Fibroblast of lung (primary cell): ENCODE measurements at regions not wholly inside any gene's neighbourhood (a gene's known extent, or its start where the extent isn't known, plus 50 kb on each side); places are given as distances from the start of the nearest gene placed in this dataset.
A peak's percentile ranks its signal among the peaks of the same experiment; 100 is the strongest.

Experiments used
- DNase-seq, 2 donors: peaks; one replicate each; pipeline versions ENCODE4 v3.0.0 to v3.0.0-alpha.2; 2010; ENCODE audit warnings: low read depth in 2 of 2
- H2AFZ ChIP-seq: 2 replicates; pipeline ENCODE4 v1.5.1; 2012; ENCODE audit warnings: low read length, control low read depth, inconsistent platforms
- H3K27ac ChIP-seq: 2 replicates; pipeline ENCODE4 v1.5.1; 2011; ENCODE audit warnings: low read length, control low read depth; ENCODE audit not compliant: insufficient read depth
- H3K27me3 ChIP-seq: 2 replicates; pipeline ENCODE4 v1.5.1; 2011; ENCODE audit warnings: mild to moderate bottlenecking, low read length; ENCODE audit not compliant: control insufficient read depth, insufficient read depth
- H3K36me3 ChIP-seq: 2 replicates; pipeline ENCODE4 v1.5.1; 2011; ENCODE audit warnings: low read length; ENCODE audit not compliant: control insufficient read depth, insufficient read depth
- H3K4me1 ChIP-seq: 2 replicates; pipeline ENCODE4 v1.5.1; 2011; ENCODE audit warnings: low read length; ENCODE audit not compliant: control insufficient read depth, insufficient read depth; ENCODE audit errors: extremely low read depth
- H3K4me2 ChIP-seq: 2 replicates; pipeline ENCODE4 v1.5.1; 2011; ENCODE audit warnings: low read length, control low read depth; ENCODE audit not compliant: insufficient read depth; ENCODE audit errors: extremely low read depth
- H3K4me3 ChIP-seq, 4 experiments: fragments of 200-600 bp in 1 of 4; sonication (generic) in 1 of 4; replicated peaks in 1 of 4; 2 replicates each; pipeline ENCODE4 v1.5.1; 2011 to 2016; ENCODE audit warnings: low read length in 4 of 4, low read depth in 3 of 4, mild to moderate bottlenecking in 3 of 4, control low read depth in 2 of 4, inconsistent platforms in 1 of 4, mixed read lengths in 1 of 4; ENCODE audit not compliant: insufficient read depth in 1 of 4; ENCODE audit errors: control extremely low read depth in 1 of 4
- H3K79me2 ChIP-seq: 2 replicates; pipeline ENCODE4 v1.5.1; 2012; ENCODE audit warnings: mild to moderate bottlenecking, low read length, inconsistent platforms; ENCODE audit not compliant: control insufficient read depth, insufficient read depth
- H3K9ac ChIP-seq: 2 replicates; pipeline ENCODE4 v1.5.1; 2011; ENCODE audit warnings: mild to moderate bottlenecking, low read length, control low read depth; ENCODE audit not compliant: insufficient read depth
- H3K9me3 ChIP-seq: 2 replicates; pipeline ENCODE4 v1.5.1; 2012; ENCODE audit warnings: low read depth, low read length; ENCODE audit not compliant: control insufficient read depth, insufficient read depth
- H4K20me1 ChIP-seq: 2 replicates; pipeline ENCODE4 v1.5.1; 2011; ENCODE audit warnings: low read length; ENCODE audit not compliant: control insufficient read depth, insufficient read depth; ENCODE audit errors: extremely low read depth
- CTCF ChIP-seq, 2 donors: IDR thresholded peaks in 1 of 2; conservative IDR thresholded peaks in 1 of 2; 1 replicate in 1 of 2; 2 replicates in 1 of 2; pipeline ENCODE4 v1.5.1; 2011 to 2012; ENCODE audit warnings: low read length in 2 of 2, control low read depth in 1 of 2, inconsistent platforms in 1 of 2, low read depth in 1 of 2, mild to moderate bottlenecking in 1 of 2
- EZH2 ChIP-seq: IDR thresholded peaks from 2 replicates; pipeline ENCODE4 v1.5.1; 2012; ENCODE audit warnings: low read length, control low read depth, mild to moderate bottlenecking; ENCODE audit errors: missing control alignments

- no peaks in the 10 kb centered on the region for H3K9me3 ChIP-seq
- no peak overlapping the region for H3K4me2 ChIP-seq
- no peak overlapping the region for H2AFZ ChIP-seq
- H3K79me2 ChIP-seq = no peaks in the 10 kb centered on the region
- H3K4me1 ChIP-seq = no peaks in the 10 kb centered on the region
- no peaks in the 10 kb centered on the region for H3K36me3 ChIP-seq
- no peak overlapping the region for H3K4me3 ChIP-seq
- no peak overlapping the region for H3K9ac ChIP-seq
- H3K27ac ChIP-seq = no peak overlapping the region
- no peaks in the 10 kb centered on the region for H3K27me3 ChIP-seq
- no peak for DNase-seq
- no peak for TF ChIP-seq CTCF (conservative IDR thresholded peaks at IDR 0.05 in 1 of 2, IDR thresholded peaks at IDR 0.05 in 1 of 2; ENCODE audit: low read depth in 1 of 2, low read length in 2 of 2)
- no peaks in the 10 kb centered on the region for H4K20me1 ChIP-seq
Observed at GRCh38 chr6:112613410-112613809, 266.3 kb downstream of the RFPL4B start.

GRCh38 chr6:112618849-112619248, 271.7 kb downstream of the RFPL4B start:
- no peak for TF ChIP-seq EZH2
- TF ChIP-seq CTCF (conservative IDR thresholded peaks at IDR 0.05 in 1 of 2, IDR thresholded peaks at IDR 0.05 in 1 of 2; ENCODE audit: low read depth in 1 of 2, low read length in 2 of 2) = peak in 1 of 2 donors; percentile 16
- H2AFZ ChIP-seq = no peak overlapping the region
- DNase-seq = peak; percentile 12 to 26
- no peaks in the 10 kb centered on the region for H3K4me1 ChIP-seq
- H3K9ac ChIP-seq = no peak overlapping the region
- no peaks in the 10 kb centered on the region for H3K9me3 ChIP-seq
- H3K4me2 ChIP-seq = no peak overlapping the region
- no peak overlapping the region for H3K27ac ChIP-seq
- no peaks in the 10 kb centered on the region for H3K36me3 ChIP-seq
- H4K20me1 ChIP-seq = no peaks in the 10 kb centered on the region
- H3K4me3 ChIP-seq = no peak overlapping the region
- no peaks in the 10 kb centered on the region for H3K27me3 ChIP-seq
- H3K79me2 ChIP-seq = no peaks in the 10 kb centered on the region

- peak; percentile 78 to 81 for DNase-seq
- Histone ChIP-seq H3K79me2 (no peaks in the 10 kb centered on the region), H3K36me3 (no peaks in the 10 kb centered on the region), H4K20me1 (no peaks in the 10 kb centered on the region), H3K9me3 (no peaks in the 10 kb centered on the region), H3K4me1 (no peaks in the 10 kb centered on the region), H3K27ac (no peak overlapping the region), H3K4me2 (no peak overlapping the region), H3K4me3 (no peak overlapping the region), H3K9ac (no peak overlapping the region), H3K27me3 (no peaks in the 10 kb centered on the region), H2AFZ (no peak overlapping the region)
- TF ChIP-seq EZH2 (no peak), CTCF (conservative IDR thresholded peaks at IDR 0.05 in 1 of 2, IDR thresholded peaks at IDR 0.05 in 1 of 2; ENCODE audit: low read depth in 1 of 2, low read length in 2 of 2) (no peak)
Observed at GRCh38 chr6:112620812-112621569, 273.9 kb downstream of the RFPL4B start.
